NCI-H1092 (cell line): ENCODE measurements at regions not wholly inside any gene's neighbourhood (a gene's known extent, or its start where the extent isn't known, plus 50 kb on each side); places are given as distances from the start of the nearest gene placed in this dataset.
A peak's percentile ranks its signal among the peaks of the same experiment; 100 is the strongest.
"Not testable (repeated sequence)": the region's sequence is repeated elsewhere in the genome, so short reads cannot be mapped to it uniquely, and the experiment has no call there.

ENCODE experiments used
- DNase-seq: peaks from one replicate; lab custom pipeline; 2025; lab: John Stamatoyannopoulos, UW

- no peak for DNase-seq
Measured at GRCh38 chr5:144004146-144004545, 166.3 kb downstream of the YIPF5 start.

GRCh38 chr5:144004751-144005150 is 165.7 kb downstream of the YIPF5 start:
- DNase-seq, result no peak

GRCh38 chr5:144009116-144009515 is 161.3 kb downstream of the YIPF5 start:
- DNase-seq, result no peak

GRCh38 chr5:144011388-144011787 is 159.1 kb downstream of the YIPF5 start:
- no peak for DNase-seq

GRCh38 chr5:144013816-144014215 is 156.6 kb downstream of the YIPF5 start:
- DNase-seq, result no peak

- no peak for DNase-seq
Measured at GRCh38 chr5:144015961-144016360, 154.5 kb downstream of the YIPF5 start.

GRCh38 chr5:144017119-144017518 is 153.3 kb downstream of the YIPF5 start:
- DNase-seq, result no peak

GRCh38 chr5:144017631-144018030 is 152.8 kb downstream of the YIPF5 start:
- DNase-seq, result no peak

GRCh38 chr5:144024090-144024489 is 146.4 kb downstream of the YIPF5 start:
- DNase-seq, result no peak

- no peak for DNase-seq
Measured at GRCh38 chr5:144024545-144024944, 145.9 kb downstream of the YIPF5 start.

- no peak for DNase-seq
Measured at GRCh38 chr5:144026286-144026685, 144.2 kb downstream of the YIPF5 start.

GRCh38 chr5:144028058-144028457 is 142.4 kb downstream of the YIPF5 start:
- peak; percentile 12 for DNase-seq

- DNase-seq, result peak; percentile 23
Measured at GRCh38 chr5:144028636-144029035, 141.8 kb downstream of the YIPF5 start.

GRCh38 chr5:144030904-144031303 is 139.6 kb downstream of the YIPF5 start:
- no peak for DNase-seq

- peak; percentile 39 for DNase-seq
Measured at GRCh38 chr5:144032375-144032774, 138.1 kb downstream of the YIPF5 start.

- DNase-seq, result no peak
Measured at GRCh38 chr5:144033486-144033885, 137.0 kb downstream of the YIPF5 start.

GRCh38 chr5:144035046-144035740 is 135.3 kb downstream of the YIPF5 start:
- no peak for DNase-seq

- DNase-seq, result no peak
Measured at GRCh38 chr5:144036476-144036875, 134.0 kb downstream of the YIPF5 start.

- no peak for DNase-seq
Measured at GRCh38 chr5:144040615-144041305, 129.7 kb downstream of the YIPF5 start.

GRCh38 chr5:144042156-144042555 is 128.3 kb downstream of the YIPF5 start:
- DNase-seq, result no peak

GRCh38 chr5:144048259-144048856 is 122.1 kb downstream of the YIPF5 start:
- DNase-seq, result no peak

GRCh38 chr5:144055391-144055790 is 115.1 kb downstream of the YIPF5 start:
- DNase-seq, result not testable (repeated sequence)

- DNase-seq, result not testable (repeated sequence)
Measured at GRCh38 chr5:144060091-144060490, 110.4 kb downstream of the YIPF5 start.
